Naive thymus-derived CD4-positive, alpha-beta T cell (primary cell): ENCODE measurements at regions not wholly inside any gene's neighbourhood (a gene's known extent, or its start where the extent isn't known, plus 50 kb on each side); places are given as distances from the start of the nearest gene placed in this dataset.

Experiments
- ATAC-seq: fragments of 150-1000 bp; cut with Tn5 transposase; 2 replicates; pipeline ENCODE4 v1.10.0; 2021; ENCODE audit warnings: mild to moderate bottlenecking, moderate library complexity
- CTCF ChIA-PET: fragments of 350-600 bp; sonication (Branson Sonifier 250); formaldehyde crosslinking; loops from one replicate; lab custom pipeline; 2021; ENCODE audit warnings: antibody characterized with exemption; lab: Charles Lee
- POLR2A ChIA-PET: fragments of 350-600 bp; sonication (Branson Sonifier 250); formaldehyde crosslinking; loops from one replicate; lab custom pipeline; 2021; ENCODE audit warnings: antibody characterized with exemption, inconsistent platforms; lab: Charles Lee
- DNase-seq, 9 donors: peaks; one replicate each; pipeline versions ENCODE4 v3.0.0 to v3.0.0-alpha.2; 2020 to 2022; ENCODE audit warnings: mixed read lengths in 1 of 9
- H3K27ac ChIP-seq: one replicate; pipeline ENCODE4 v1.7.0; 2013; ENCODE audit warnings: mild to moderate bottlenecking, low read depth, low read length, moderate library complexity
- H3K27me3 ChIP-seq, 2 donors: one replicate each; pipeline ENCODE4 v1.7.0; 2013; ENCODE audit warnings: low read length in 2 of 2, mild to moderate bottlenecking in 2 of 2, moderate library complexity in 2 of 2; ENCODE audit not compliant: control insufficient read depth in 2 of 2, insufficient read depth in 2 of 2
- H3K36me3 ChIP-seq, 3 experiments: 1 replicate in 2 of 3; 2 replicates in 1 of 3; pipeline ENCODE4 v1.7.0; 2013; ENCODE audit warnings: low read length in 3 of 3, mild to moderate bottlenecking in 3 of 3, moderate library complexity in 1 of 3; ENCODE audit not compliant: insufficient read depth in 3 of 3, control insufficient read depth in 2 of 3
- H3K4me1 ChIP-seq, 2 donors: one replicate each; pipeline ENCODE4 v1.7.0; 2013; ENCODE audit warnings: low read length in 2 of 2, mild to moderate bottlenecking in 2 of 2, moderate library complexity in 1 of 2; ENCODE audit not compliant: control insufficient read depth in 2 of 2, insufficient read depth in 2 of 2
- H3K4me3 ChIP-seq: 2 replicates; pipeline ENCODE4 v1.7.0; 2013; ENCODE audit warnings: mild to moderate bottlenecking, low read length
- H3K9me3 ChIP-seq, 3 experiments: 1 replicate in 2 of 3; 2 replicates in 1 of 3; pipeline ENCODE4 v1.7.0; 2013; ENCODE audit warnings: low read length in 3 of 3; ENCODE audit not compliant: control insufficient read depth in 2 of 3
- H3K27ac Mint-ChIP-seq, 9 donors: one replicate each; pipeline ENCODE4 v1.8.0; 2020 to 2022; ENCODE audit warnings: mixed read lengths in 9 of 9, mild to moderate bottlenecking in 8 of 9, moderate library complexity in 5 of 9, inconsistent platforms in 2 of 9
- H3K27me3 Mint-ChIP-seq, 5 donors: one replicate each; pipeline ENCODE4 v1.8.0; 2021 to 2022; ENCODE audit warnings: mixed read lengths in 5 of 5, mild to moderate bottlenecking in 1 of 5
- H3K36me3 Mint-ChIP-seq, 5 donors: one replicate each; pipeline ENCODE4 v1.8.0; 2020 to 2022; ENCODE audit warnings: mixed read lengths in 5 of 5, mild to moderate bottlenecking in 3 of 5, inconsistent platforms in 1 of 5
- H3K4me1 Mint-ChIP-seq, 7 donors: one replicate each; pipeline ENCODE4 v1.8.0; 2020 to 2022; ENCODE audit warnings: mixed read lengths in 7 of 7, mild to moderate bottlenecking in 3 of 7, inconsistent platforms in 1 of 7
- H3K4me3 Mint-ChIP-seq, 10 donors: one replicate each; pipeline ENCODE4 v1.8.0; 2020 to 2022; ENCODE audit warnings: mild to moderate bottlenecking in 10 of 10, mixed read lengths in 10 of 10, moderate library complexity in 6 of 10, inconsistent platforms in 2 of 10
- H3K9me3 Mint-ChIP-seq, 11 donors: one replicate each; pipeline ENCODE4 v1.8.0; 2020 to 2022; ENCODE audit warnings: mixed read lengths in 11 of 11, mild to moderate bottlenecking in 4 of 11, inconsistent platforms in 1 of 11, moderate library complexity in 1 of 11
- intact Hi-C, 2 donors: fragments of 100-400 bp; cut with micrococcal nuclease; formaldehyde crosslinking; loops; one replicate each; pipeline ENCODE4 v1.15.1; 2023

DNA sequence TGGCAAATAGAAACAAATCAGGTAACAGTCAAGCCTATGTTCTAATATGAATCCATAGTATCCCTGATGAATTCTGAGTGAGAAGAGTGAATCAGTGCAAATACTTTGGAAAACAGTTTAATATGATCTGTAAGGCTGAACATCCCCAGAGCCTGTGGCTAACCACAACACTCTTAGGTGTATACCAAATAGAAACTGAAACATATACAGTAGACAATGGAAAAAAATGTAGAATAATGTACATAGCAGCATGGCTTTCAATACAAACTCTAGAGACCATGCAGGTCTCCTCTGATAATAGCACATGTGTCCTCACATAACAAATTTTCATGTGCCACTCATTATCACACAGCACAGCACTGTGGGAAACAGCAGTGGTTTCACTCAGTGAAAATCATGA, 513.6 kb downstream of the CDY2B start:
- H3K27me3 ChIP-seq = no peaks in the 10 kb centered on the region
- Mint-ChIP-seq H3K36me3 (no peaks in the 10 kb centered on the region), H3K4me1 (no peaks in the 10 kb centered on the region), H3K4me3 (no peak overlapping the region), H3K9me3 (no peaks in the 10 kb centered on the region), H3K27me3 (no peaks in the 10 kb centered on the region), H3K27ac (no peak overlapping the region)
- no peak overlapping the region for H3K4me3 ChIP-seq
- no peak for DNase-seq
- no peak for ATAC-seq
- ChIA-PET POLR2A (no interaction called here), CTCF (no interaction called here)
- no peaks in the 10 kb centered on the region for H3K4me1 ChIP-seq
- no peaks in the 10 kb centered on the region for H3K9me3 ChIP-seq
- intact Hi-C loops = no loop called here
- H3K36me3 ChIP-seq = no peaks in the 10 kb centered on the region
- no peak overlapping the region for H3K27ac ChIP-seq

DNA sequence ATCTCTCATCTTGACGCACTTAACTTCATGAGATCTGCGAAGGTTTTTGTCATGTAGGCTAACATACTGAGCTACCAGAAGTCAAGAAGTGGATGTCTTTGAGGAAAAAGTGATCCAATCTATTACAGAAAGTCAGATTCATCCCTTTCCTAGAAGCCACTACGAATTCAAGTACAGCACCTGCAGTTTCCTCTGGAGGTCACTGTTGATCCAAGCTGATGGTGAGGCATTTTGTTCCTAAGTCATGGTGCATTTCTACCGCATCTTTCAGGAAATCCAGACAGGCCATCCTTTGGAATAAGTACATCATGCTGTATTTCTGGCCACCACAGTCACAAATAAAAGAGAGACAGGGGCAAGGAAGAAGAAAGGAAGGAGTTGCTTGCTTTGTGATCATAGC, 541.0 kb downstream of the CDY2B start:
- H3K27me3 ChIP-seq = no peaks in the 10 kb centered on the region
- CTCF ChIA-PET = no interaction called here
- H3K4me3 ChIP-seq = no peak overlapping the region
- DNase-seq (no peak), ATAC-seq (no peak)
- H3K27ac ChIP-seq = no peak overlapping the region
- Mint-ChIP-seq H3K36me3 (peaks cover 0 to 9% (median 0%) of the 10 kb centered on the region in 5 donors), H3K27ac (no peak overlapping the region), H3K9me3 (peaks cover 0 to 16% (median 3%) of the 10 kb centered on the region in 11 donors), H3K27me3 (no peaks in the 10 kb centered on the region), H3K4me3 (no peak overlapping the region), H3K4me1 (no peaks in the 10 kb centered on the region)
- H3K9me3 ChIP-seq = no peaks in the 10 kb centered on the region
- H3K36me3 ChIP-seq = no peaks in the 10 kb centered on the region
- intact Hi-C loops = no loop called here
- H3K4me1 ChIP-seq = no peaks in the 10 kb centered on the region
- POLR2A ChIA-PET = no interaction called here

DNA sequence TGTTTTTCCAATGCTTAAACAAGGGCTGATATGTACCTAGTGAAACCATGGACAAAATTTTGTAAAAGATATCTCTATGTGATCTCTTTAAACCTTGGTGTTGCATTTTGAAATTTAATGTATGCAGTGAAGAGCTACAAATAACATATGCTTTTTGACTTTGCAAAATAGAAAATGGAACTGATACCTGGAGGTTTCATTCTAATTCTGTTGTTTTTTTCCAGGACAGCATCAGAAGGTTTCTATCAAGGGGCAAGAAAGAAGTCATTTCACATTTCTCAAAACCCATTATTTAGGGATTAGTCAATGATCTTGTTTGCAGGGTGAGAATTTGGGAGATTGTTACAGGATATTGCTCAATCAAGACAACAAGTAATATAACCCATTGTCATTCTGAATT, 549.3 kb downstream of the CDY2B start:
- Histone ChIP-seq H3K36me3 (no peaks in the 10 kb centered on the region), H3K4me3 (no peak overlapping the region), H3K27ac (no peak overlapping the region), H3K4me1 (no peaks in the 10 kb centered on the region), H3K27me3 (no peaks in the 10 kb centered on the region), H3K9me3 (no peaks in the 10 kb centered on the region)
- Mint-ChIP-seq H3K9me3 (peaks cover 0 to 5% (median 0%) of the 10 kb centered on the region in 11 donors), H3K4me1 (no peaks in the 10 kb centered on the region), H3K27me3 (no peaks in the 10 kb centered on the region), H3K4me3 (no peak overlapping the region), H3K36me3 (no peaks in the 10 kb centered on the region), H3K27ac (no peak overlapping the region)
- POLR2A ChIA-PET = no interaction called here
- DNase-seq = no peak
- ATAC-seq = no peak
- intact Hi-C loops = no loop called here
- CTCF ChIA-PET = no interaction called here

DNA sequence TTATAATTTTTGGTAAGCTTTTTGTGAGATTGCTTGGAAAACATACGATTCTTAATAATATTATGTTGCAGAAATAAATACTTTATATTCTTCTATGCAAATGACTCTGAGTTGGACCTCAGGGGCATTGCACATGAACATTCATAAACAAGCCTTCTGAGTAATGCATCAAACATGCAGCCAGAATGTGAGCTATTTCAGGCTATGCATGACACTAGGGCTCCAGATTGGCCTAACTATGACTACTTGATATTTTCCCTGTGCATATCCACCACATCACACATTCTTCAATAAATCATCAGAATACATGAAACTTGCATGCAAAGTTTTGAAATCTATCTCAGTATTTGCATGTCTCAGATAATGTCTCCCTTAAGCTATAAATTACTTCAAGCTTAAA, 560.1 kb downstream of the CDY2B start:
- no peaks in the 10 kb centered on the region for H3K36me3 Mint-ChIP-seq
- no peak overlapping the region for H3K4me3 Mint-ChIP-seq

GRCh38 chrY:17318631-17319030, 561.4 kb downstream of the CDY2B start:
- Histone ChIP-seq H3K4me3 (no peak overlapping the region), H3K27ac (no peak overlapping the region), H3K36me3 (no peaks in the 10 kb centered on the region), H3K4me1 (no peaks in the 10 kb centered on the region), H3K27me3 (no peaks in the 10 kb centered on the region), H3K9me3 (no peaks in the 10 kb centered on the region)
- no peak overlapping the region for H3K4me3 Mint-ChIP-seq
- POLR2A ChIA-PET = no interaction called here
- peaks cover 0 to 8% (median 0%) of the 10 kb centered on the region in 11 donors for H3K9me3 Mint-ChIP-seq
- CTCF ChIA-PET = no interaction called here
- no peaks in the 10 kb centered on the region for H3K27me3 Mint-ChIP-seq
- no peak overlapping the region for H3K27ac Mint-ChIP-seq
- no peaks in the 10 kb centered on the region for H3K36me3 Mint-ChIP-seq
- ATAC-seq (no peak), DNase-seq (no peak)
- H3K4me1 Mint-ChIP-seq = no peaks in the 10 kb centered on the region
- intact Hi-C loops = no loop called here

More for the DNA sequence above, 560.1 kb downstream of the CDY2B start:
- Histone ChIP-seq H3K27ac (no peak overlapping the region), H3K27me3 (no peaks in the 10 kb centered on the region), H3K9me3 (no peaks in the 10 kb centered on the region), H3K4me3 (no peak overlapping the region), H3K4me1 (no peaks in the 10 kb centered on the region), H3K36me3 (no peaks in the 10 kb centered on the region)
- H3K4me1 Mint-ChIP-seq = no peaks in the 10 kb centered on the region
- H3K27ac Mint-ChIP-seq = no peak overlapping the region
- ChIA-PET POLR2A (no interaction called here), CTCF (no interaction called here)
- H3K9me3 Mint-ChIP-seq = peaks cover 0 to 4% (median 0%) of the 10 kb centered on the region in 11 donors
- intact Hi-C loops = no loop called here
- no peak for DNase-seq
- no peak for ATAC-seq
- H3K27me3 Mint-ChIP-seq = no peaks in the 10 kb centered on the region

DNA sequence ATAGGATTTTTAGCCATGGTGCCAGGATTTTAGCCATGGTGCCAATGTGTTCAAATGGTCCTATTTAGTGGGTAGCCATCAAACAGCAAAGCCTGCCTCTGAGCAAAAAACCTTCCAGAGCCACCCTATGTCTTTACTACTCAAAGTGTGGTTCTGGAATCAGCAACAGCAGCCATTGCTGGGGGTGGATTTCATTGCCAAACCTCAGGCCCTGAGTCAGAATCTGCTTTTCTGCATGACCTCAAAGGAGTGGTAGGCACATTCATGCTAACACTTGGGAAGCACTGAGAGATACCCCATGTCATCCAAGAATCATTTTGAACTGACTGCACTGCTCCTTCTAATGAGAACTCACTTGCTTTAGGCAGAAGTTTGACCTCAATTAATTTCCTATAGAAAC, 603.0 kb downstream of the CDY2B start:
- H3K4me1 Mint-ChIP-seq = no peaks in the 10 kb centered on the region
- POLR2A ChIA-PET = no interaction called here
- no peak for ATAC-seq

DNA sequence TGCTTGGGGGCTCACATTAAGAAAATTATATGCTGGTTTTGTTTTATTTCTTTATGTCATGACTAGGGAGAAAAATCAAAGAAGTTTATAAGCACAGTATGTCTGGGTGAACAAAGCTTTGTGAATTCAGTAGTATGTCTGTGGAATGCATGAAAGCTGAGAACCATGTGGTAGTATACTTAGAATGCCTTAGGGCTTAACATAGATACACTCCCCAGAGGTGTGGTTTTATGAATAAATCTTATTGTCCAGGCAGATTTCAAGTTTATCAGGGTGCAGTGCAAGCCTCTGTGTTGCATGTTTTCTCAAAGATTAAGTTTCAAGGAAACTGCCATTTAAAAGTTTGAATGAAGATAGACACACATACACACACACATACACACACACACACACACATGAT, 620.5 kb downstream of the CDY2B start:
- Mint-ChIP-seq H3K27me3 (no peaks in the 10 kb centered on the region), H3K27ac (no peak overlapping the region), H3K9me3 (peaks cover 0 to 6% (median 0%) of the 10 kb centered on the region in 11 donors), H3K4me3 (no peak overlapping the region), H3K4me1 (no peaks in the 10 kb centered on the region), H3K36me3 (no peaks in the 10 kb centered on the region)
- ATAC-seq (no peak), DNase-seq (no peak)
- intact Hi-C loops = no loop called here
- Histone ChIP-seq H3K27me3 (no peaks in the 10 kb centered on the region), H3K36me3 (no peaks in the 10 kb centered on the region), H3K4me3 (no peak overlapping the region), H3K9me3 (no peaks in the 10 kb centered on the region), H3K4me1 (no peaks in the 10 kb centered on the region), H3K27ac (no peak overlapping the region)
- POLR2A ChIA-PET = no interaction called here
- CTCF ChIA-PET = no interaction called here

More for the DNA sequence above, 603.0 kb downstream of the CDY2B start:
- Mint-ChIP-seq H3K27me3 (no peaks in the 10 kb centered on the region), H3K9me3 (peaks cover 0 to 4% (median 0%) of the 10 kb centered on the region in 11 donors), H3K27ac (no peak overlapping the region), H3K36me3 (no peaks in the 10 kb centered on the region), H3K4me3 (no peak overlapping the region)
- H3K36me3 ChIP-seq = no peaks in the 10 kb centered on the region
- DNase-seq = no peak
- H3K4me1 ChIP-seq = no peaks in the 10 kb centered on the region
- intact Hi-C loops = no loop called here
- H3K27ac ChIP-seq = no peak overlapping the region
- CTCF ChIA-PET = no interaction called here
- no peaks in the 10 kb centered on the region for H3K9me3 ChIP-seq
- no peak overlapping the region for H3K4me3 ChIP-seq
- H3K27me3 ChIP-seq = no peaks in the 10 kb centered on the region
